ENCODE measurements at regions not wholly inside any gene's neighbourhood (a gene's known extent, or its start where the extent isn't known, plus 50 kb on each side); places are given as distances from the start of the nearest gene placed in this dataset.

DNA sequence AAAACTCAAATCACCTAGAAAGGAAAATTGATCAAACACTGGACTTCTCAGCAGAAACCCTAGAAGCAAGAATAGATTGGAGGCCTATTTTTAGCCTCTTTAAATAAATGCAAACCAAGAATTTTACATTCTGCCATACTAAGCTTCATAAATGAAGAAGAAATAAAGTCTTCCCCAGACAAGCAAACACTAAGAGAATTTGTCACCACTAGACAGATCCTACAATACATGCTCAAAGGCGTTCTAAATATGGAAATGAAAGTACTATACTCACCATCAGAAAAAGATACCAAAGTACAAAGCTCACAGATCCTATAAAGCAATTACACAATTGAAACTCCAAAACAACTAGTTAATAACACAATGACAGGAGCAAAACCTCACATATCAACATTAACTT is 578.1 kb downstream of the UQCRFS1 start:
- Histone ChIP-seq H3K9me3 (peaks cover 20% of the 10 kb centered on the region; the same call in 2 of the 3 replicates), H3K4me1 (no peaks in the 10 kb centered on the region), H3K27ac (no peak overlapping the region), H3K4me3 (no peak overlapping the region), H3K4me2 (no peak overlapping the region)
- no peak for FAIRE-seq
- no peak for ATAC-seq
- TF ChIP-seq RNF2 (IDR thresholded peaks at IDR 0.05; ENCODE audit: borderline replicate concordance, low read depth) = no peak
- TF ChIP-seq CEBPB (IDR thresholded peaks at IDR 0.05) = no peak
- no peak for TF ChIP-seq CHD4 (IDR thresholded peaks at IDR 0.05; ENCODE audit: borderline replicate concordance)
- TF ChIP-seq, protein P1, sequence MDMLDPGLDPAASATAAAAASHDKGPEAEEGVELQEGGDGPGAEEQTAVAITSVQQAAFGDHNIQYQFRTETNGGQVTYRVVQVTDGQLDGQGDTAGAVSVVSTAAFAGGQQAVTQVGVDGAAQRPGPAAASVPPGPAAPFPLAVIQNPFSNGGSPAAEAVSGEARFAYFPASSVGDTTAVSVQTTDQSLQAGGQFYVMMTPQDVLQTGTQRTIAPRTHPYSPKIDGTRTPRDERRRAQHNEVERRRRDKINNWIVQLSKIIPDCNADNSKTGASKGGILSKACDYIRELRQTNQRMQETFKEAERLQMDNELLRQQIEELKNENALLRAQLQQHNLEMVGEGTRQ (IDR thresholded peaks at IDR 0.05) = no peak
- no peak for TF ChIP-seq EHF (CRISPR knock-in tag; IDR thresholded peaks at IDR 0.05)
- TF ChIP-seq, protein P2, sequence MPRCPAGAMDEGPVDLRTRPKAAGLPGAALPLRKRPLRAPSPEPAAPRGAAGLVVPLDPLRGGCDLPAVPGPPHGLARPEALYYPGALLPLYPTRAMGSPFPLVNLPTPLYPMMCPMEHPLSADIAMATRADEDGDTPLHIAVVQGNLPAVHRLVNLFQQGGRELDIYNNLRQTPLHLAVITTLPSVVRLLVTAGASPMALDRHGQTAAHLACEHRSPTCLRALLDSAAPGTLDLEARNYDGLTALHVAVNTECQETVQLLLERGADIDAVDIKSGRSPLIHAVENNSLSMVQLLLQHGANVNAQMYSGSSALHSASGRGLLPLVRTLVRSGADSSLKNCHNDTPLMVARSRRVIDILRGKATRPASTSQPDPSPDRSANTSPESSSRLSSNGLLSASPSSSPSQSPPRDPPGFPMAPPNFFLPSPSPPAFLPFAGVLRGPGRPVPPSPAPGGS (IDR thresholded peaks at IDR 0.05) = no peak
- no peak for TF ChIP-seq RARB (CRISPR knock-in tag; IDR thresholded peaks at IDR 0.05)
- TF ChIP-seq EHMT2 (IDR thresholded peaks at IDR 0.05; ENCODE audit: low read depth) = no peak
- no peak for TF ChIP-seq RAD21 (conservative IDR thresholded peaks at IDR 0.05 in 1 of 2, IDR thresholded peaks at IDR 0.05 in 1 of 2)
- no peak for TF ChIP-seq HEYL (CRISPR knock-in tag; IDR thresholded peaks at IDR 0.05)
- no peak for TF ChIP-seq MAZ (IDR thresholded peaks at IDR 0.05; ENCODE audit: borderline replicate concordance, low read depth, low read length)
- no peak for TF ChIP-seq KDM5A (IDR thresholded peaks at IDR 0.05)
- TF ChIP-seq, protein P3, sequence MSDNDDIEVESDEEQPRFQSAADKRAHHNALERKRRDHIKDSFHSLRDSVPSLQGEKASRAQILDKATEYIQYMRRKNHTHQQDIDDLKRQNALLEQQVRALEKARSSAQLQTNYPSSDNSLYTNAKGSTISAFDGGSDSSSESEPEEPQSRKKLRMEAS (IDR thresholded peaks at IDR 0.05) = no peak
- no peak for TF ChIP-seq SMC3 (IDR thresholded peaks at IDR 0.05)
- no peak for TF ChIP-seq MYC (IDR thresholded peaks at IDR 0.05; ENCODE audit: borderline replicate concordance, low read length)
- TF ChIP-seq, protein P4, sequence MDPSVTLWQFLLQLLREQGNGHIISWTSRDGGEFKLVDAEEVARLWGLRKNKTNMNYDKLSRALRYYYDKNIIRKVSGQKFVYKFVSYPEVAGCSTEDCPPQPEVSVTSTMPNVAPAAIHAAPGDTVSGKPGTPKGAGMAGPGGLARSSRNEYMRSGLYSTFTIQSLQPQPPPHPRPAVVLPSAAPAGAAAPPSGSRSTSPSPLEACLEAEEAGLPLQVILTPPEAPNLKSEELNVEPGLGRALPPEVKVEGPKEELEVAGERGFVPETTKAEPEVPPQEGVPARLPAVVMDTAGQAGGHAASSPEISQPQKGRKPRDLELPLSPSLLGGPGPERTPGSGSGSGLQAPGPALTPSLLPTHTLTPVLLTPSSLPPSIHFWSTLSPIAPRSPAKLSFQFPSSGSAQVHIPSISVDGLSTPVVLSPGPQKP (IDR thresholded peaks at IDR 0.05; ENCODE audit: low read depth, low read length) = no peak
- ChIA-PET CTCF (interaction anchor here (2.5 to 4.4 kb wide), 2 partner anchors 14 to 24 kb away, joined by 7 to 25 read pairs; no protein-coding TSS in a partner anchor), POLR2A (no interaction called here)
- WGBS (ENCODE audit: missing lambda C conversion rate) = 2% methylated on average over 1 of the region's 1 CpG
- no peak for DNase-seq (ENCODE audit: low read depth in 1 of 2, low spot score in 1 of 2)

DNA sequence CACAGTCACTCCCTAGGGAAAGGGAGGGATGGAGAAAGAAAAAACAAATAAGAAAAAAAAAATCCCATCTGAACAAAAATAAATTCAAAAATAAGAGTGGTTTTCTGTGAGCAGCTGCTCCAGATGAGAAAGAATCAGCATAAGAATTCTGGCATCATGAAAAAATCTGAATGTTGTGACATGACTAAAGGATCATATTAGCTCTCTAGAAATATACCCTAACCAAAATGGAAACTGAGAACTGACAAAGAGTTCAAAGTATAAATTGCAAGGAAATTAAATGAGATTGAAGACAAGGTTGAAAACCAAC is 579.0 kb downstream of the UQCRFS1 start:
- H3K4me1 ChIP-seq = no peaks in the 10 kb centered on the region
- ATAC-seq = no peak
- no peak for DNase-seq (ENCODE audit: low read depth in 1 of 2, low spot score in 1 of 2)
- ChIA-PET POLR2A (no interaction called here), CTCF (interaction anchor here (0.9 to 4.4 kb wide), 6 partner anchors 9 to 33 kb away, joined by 3 to 25 read pairs (median 4); no protein-coding TSS in a partner anchor)
- no peak overlapping the region for H3K4me3 ChIP-seq
- peaks cover 21% of the 10 kb centered on the region; the same call in 2 of the 3 replicates for H3K9me3 ChIP-seq
- no peak overlapping the region for H3K4me2 ChIP-seq
- no peak overlapping the region for H3K27ac ChIP-seq
- FAIRE-seq = no peak
- TF ChIP-seq, protein P5, sequence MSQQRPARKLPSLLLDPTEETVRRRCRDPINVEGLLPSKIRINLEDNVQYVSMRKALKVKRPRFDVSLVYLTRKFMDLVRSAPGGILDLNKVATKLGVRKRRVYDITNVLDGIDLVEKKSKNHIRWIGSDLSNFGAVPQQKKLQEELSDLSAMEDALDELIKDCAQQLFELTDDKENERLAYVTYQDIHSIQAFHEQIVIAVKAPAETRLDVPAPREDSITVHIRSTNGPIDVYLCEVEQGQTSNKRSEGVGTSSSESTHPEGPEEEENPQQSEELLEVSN (IDR thresholded peaks at IDR 0.05; ENCODE audit: borderline replicate concordance, low read depth) = no peak
- TF ChIP-seq, protein P6, sequence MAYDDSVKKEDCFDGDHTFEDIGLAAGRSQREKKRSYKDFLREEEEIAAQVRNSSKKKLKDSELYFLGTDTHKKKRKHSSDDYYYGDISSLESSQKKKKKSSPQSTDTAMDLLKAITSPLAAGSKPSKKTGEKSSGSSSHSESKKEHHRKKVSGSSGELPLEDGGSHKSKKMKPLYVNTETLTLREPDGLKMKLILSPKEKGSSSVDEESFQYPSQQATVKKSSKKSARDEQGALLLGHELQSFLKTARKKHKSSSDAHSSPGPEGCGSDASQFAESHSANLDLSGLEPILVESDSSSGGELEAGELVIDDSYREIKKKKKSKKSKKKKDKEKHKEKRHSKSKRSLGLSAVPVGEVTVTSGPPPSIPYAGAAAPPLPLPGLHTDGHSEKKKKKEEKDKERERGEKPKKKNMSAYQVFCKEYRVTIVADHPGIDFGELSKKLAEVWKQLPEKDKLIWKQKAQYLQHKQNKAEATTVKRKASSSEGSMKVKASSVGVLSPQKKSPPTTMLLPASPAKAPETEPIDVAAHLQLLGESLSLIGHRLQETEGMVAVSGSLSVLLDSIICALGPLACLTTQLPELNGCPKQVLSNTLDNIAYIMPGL (CRISPR knock-in tag; IDR thresholded peaks at IDR 0.05; ENCODE audit: borderline replicate concordance) = no peak
- no peak for TF ChIP-seq CBX2 (IDR thresholded peaks at IDR 0.05; ENCODE audit: borderline replicate concordance, low read depth)
- TF ChIP-seq EHF (CRISPR knock-in tag; IDR thresholded peaks at IDR 0.05) = no peak
- TF ChIP-seq KDM1A (IDR thresholded peaks at IDR 0.05; ENCODE audit: low read depth) = no peak
- TF ChIP-seq, protein P7, sequence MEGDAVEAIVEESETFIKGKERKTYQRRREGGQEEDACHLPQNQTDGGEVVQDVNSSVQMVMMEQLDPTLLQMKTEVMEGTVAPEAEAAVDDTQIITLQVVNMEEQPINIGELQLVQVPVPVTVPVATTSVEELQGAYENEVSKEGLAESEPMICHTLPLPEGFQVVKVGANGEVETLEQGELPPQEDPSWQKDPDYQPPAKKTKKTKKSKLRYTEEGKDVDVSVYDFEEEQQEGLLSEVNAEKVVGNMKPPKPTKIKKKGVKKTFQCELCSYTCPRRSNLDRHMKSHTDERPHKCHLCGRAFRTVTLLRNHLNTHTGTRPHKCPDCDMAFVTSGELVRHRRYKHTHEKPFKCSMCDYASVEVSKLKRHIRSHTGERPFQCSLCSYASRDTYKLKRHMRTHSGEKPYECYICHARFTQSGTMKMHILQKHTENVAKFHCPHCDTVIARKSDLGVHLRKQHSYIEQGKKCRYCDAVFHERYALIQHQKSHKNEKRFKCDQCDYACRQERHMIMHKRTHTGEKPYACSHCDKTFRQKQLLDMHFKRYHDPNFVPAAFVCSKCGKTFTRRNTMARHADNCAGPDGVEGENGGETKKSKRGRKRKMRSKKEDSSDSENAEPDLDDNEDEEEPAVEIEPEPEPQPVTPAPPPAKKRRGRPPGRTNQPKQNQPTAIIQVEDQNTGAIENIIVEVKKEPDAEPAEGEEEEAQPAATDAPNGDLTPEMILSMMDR (IDR thresholded peaks at IDR 0.05) = no peak
- TF ChIP-seq ZNF302 (CRISPR knock-in tag; IDR thresholded peaks at IDR 0.05) = no peak
- TF ChIP-seq, protein P8, sequence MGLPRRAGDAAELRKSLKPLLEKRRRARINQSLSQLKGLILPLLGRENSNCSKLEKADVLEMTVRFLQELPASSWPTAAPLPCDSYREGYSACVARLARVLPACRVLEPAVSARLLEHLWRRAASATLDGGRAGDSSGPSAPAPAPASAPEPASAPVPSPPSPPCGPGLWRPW (IDR thresholded peaks at IDR 0.05) = no peak
- TF ChIP-seq, protein P9, sequence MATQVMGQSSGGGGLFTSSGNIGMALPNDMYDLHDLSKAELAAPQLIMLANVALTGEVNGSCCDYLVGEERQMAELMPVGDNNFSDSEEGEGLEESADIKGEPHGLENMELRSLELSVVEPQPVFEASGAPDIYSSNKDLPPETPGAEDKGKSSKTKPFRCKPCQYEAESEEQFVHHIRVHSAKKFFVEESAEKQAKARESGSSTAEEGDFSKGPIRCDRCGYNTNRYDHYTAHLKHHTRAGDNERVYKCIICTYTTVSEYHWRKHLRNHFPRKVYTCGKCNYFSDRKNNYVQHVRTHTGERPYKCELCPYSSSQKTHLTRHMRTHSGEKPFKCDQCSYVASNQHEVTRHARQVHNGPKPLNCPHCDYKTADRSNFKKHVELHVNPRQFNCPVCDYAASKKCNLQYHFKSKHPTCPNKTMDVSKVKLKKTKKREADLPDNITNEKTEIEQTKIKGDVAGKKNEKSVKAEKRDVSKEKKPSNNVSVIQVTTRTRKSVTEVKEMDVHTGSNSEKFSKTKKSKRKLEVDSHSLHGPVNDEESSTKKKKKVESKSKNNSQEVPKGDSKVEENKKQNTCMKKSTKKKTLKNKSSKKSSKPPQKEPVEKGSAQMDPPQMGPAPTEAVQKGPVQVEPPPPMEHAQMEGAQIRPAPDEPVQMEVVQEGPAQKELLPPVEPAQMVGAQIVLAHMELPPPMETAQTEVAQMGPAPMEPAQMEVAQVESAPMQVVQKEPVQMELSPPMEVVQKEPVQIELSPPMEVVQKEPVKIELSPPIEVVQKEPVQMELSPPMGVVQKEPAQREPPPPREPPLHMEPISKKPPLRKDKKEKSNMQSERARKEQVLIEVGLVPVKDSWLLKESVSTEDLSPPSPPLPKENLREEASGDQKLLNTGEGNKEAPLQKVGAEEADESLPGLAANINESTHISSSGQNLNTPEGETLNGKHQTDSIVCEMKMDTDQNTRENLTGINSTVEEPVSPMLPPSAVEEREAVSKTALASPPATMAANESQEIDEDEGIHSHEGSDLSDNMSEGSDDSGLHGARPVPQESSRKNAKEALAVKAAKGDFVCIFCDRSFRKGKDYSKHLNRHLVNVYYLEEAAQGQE (IDR thresholded peaks at IDR 0.05) = no peak
- no peak for TF ChIP-seq EHMT2 (IDR thresholded peaks at IDR 0.05; ENCODE audit: low read depth)
- TF ChIP-seq TFCP2L1 (CRISPR knock-in tag; IDR thresholded peaks at IDR 0.05) = no peak

Measured in A549 (cell line).